ENCODE measurements at regions not wholly inside any gene's neighbourhood (a gene's known extent, or its start where the extent isn't known, plus 50 kb on each side); places are given as distances from the start of the nearest gene placed in this dataset.

DNA sequence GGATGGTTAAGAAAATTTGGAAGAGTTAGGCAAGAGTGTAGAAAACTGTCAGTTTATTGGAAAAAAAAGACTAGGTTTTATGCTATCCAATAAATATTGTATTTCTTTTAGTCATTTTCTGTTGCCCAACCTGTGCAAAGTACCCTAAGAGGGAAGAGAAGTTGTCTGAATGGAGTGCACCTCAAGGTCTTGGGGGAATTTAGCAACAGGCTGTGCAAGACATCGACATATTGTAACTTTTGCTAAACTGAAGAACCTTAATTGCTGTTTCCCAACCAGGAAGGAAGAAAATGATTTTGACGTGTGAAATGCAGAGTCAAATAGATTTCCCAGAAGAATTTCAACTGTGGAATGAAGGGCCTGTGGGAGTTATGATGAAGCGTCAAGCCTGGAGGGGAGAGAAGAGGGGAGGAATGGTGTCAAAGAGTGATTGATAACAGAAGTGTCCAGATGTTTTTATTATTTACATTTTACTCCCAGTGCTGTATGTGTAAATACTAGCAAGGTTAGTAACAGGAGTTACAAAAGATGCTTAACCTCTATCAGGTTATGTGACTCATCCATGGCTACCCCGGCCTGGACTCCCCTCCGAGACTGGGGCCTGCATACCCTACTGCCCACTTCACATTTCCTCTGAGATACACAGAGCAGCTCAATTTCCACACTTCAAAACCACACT lies 246.8 kb downstream of the MYLK4 start (continued):
- TF ChIP-seq, protein P1, sequence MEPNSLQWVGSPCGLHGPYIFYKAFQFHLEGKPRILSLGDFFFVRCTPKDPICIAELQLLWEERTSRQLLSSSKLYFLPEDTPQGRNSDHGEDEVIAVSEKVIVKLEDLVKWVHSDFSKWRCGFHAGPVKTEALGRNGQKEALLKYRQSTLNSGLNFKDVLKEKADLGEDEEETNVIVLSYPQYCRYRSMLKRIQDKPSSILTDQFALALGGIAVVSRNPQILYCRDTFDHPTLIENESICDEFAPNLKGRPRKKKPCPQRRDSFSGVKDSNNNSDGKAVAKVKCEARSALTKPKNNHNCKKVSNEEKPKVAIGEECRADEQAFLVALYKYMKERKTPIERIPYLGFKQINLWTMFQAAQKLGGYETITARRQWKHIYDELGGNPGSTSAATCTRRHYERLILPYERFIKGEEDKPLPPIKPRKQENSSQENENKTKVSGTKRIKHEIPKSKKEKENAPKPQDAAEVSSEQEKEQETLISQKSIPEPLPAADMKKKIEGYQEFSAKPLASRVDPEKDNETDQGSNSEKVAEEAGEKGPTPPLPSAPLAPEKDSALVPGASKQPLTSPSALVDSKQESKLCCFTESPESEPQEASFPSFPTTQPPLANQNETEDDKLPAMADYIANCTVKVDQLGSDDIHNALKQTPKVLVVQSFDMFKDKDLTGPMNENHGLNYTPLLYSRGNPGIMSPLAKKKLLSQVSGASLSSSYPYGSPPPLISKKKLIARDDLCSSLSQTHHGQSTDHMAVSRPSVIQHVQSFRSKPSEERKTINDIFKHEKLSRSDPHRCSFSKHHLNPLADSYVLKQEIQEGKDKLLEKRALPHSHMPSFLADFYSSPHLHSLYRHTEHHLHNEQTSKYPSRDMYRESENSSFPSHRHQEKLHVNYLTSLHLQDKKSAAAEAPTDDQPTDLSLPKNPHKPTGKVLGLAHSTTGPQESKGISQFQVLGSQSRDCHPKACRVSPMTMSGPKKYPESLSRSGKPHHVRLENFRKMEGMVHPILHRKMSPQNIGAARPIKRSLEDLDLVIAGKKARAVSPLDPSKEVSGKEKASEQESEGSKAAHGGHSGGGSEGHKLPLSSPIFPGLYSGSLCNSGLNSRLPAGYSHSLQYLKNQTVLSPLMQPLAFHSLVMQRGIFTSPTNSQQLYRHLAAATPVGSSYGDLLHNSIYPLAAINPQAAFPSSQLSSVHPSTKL (CRISPR knock-in tag; IDR thresholded peaks at IDR 0.05) = peak; percentile 53; the same call in 1 of the 2 replicates
- no peak for TF ChIP-seq ZNF550 (CRISPR knock-in tag; IDR thresholded peaks at IDR 0.05; ENCODE audit: borderline replicate concordance)
- TF ChIP-seq SRY (CRISPR knock-in tag; IDR thresholded peaks at IDR 0.05) = no peak
- no peak for TF ChIP-seq ZSCAN25 (CRISPR knock-in tag; IDR thresholded peaks at IDR 0.05)
- TF ChIP-seq FOXP1 (IDR thresholded peaks at IDR 0.05) = no peak
- 0 out of 2 replicates have a peak, but pooled peaks have one; percentile 8 for TF ChIP-seq FOXP1 (CRISPR knock-in tag; IDR thresholded peaks at IDR 0.05)
- no peak for TF ChIP-seq CREBL2 (CRISPR knock-in tag; IDR thresholded peaks at IDR 0.05; ENCODE audit: borderline replicate concordance)
- no peak for TF ChIP-seq MLXIP (CRISPR knock-in tag; IDR thresholded peaks at IDR 0.05; ENCODE audit: borderline replicate concordance)
- TF ChIP-seq ZNF564 (CRISPR knock-in tag; IDR thresholded peaks at IDR 0.05) = no peak
- no peak for TF ChIP-seq ZNF260 (CRISPR knock-in tag; IDR thresholded peaks at IDR 0.05; ENCODE audit: borderline replicate concordance, low read depth)
- TF ChIP-seq ZNF441 (CRISPR knock-in tag; IDR thresholded peaks at IDR 0.05; ENCODE audit: borderline replicate concordance) = no peak
- peak; percentile 90 for TF ChIP-seq HOXD1 (CRISPR knock-in tag; IDR thresholded peaks at IDR 0.05)
- TF ChIP-seq, protein P2, sequence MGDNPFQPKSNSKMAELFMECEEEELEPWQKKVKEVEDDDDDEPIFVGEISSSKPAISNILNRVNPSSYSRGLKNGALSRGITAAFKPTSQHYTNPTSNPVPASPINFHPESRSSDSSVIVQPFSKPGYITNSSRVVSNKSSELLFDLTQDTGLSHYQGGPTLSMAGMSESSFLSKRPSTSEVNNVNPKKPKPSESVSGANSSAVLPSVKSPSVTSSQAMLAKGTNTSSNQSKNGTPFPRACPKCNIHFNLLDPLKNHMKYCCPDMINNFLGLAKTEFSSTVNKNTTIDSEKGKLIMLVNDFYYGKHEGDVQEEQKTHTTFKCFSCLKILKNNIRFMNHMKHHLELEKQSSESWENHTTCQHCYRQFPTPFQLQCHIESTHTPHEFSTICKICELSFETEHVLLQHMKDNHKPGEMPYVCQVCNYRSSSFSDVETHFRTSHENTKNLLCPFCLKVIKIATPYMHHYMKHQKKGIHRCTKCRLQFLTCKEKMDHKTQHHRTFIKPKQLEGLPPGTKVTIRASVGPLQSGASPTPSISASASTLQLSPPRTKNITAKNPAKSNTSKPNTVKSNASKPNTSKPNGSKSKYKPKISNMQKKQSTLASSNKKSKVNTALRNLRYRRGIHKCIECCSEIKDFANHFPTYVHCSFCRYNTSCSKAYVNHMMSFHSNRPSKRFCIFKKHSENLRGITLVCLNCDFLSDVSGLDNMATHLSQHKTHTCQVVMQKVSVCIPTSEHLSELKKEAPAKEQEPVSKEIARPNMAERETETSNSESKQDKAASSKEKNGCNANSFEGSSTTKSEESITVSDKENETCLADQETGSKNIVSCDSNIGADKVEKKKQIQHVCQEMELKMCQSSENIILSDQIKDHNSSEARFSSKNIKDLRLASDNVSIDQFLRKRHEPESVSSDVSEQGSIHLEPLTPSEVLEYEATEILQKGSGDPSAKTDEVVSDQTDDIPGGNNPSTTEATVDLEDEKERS (CRISPR knock-in tag; IDR thresholded peaks at IDR 0.05) = no peak
- no peak; the same call in 1 of the 2 replicates for TF ChIP-seq HMG20A (CRISPR knock-in tag; IDR thresholded peaks at IDR 0.05; ENCODE audit: borderline replicate concordance)
